ENCODE measurements at regions not wholly inside any gene's neighbourhood (a gene's known extent, or its start where the extent isn't known, plus 50 kb on each side); places are given as distances from the start of the nearest gene placed in this dataset.

DNA sequence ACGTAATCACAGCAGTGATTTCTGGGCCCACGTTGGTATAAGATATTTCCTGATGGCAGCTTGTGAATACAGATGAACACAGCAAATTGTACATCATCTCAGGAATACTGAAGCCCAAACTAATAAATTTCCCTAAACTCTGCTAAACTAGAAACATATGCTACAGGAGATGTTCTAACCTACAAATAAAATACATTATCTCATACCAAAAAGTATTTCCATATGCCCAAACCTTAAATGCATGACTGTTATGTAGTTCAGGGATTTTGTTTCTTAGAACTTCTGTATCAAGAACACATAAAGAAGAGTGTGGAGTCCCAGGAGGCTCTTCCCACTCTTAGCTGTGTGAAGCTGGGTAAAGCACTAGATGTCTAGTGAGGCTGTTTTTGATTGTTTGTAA lies 138.4 kb downstream of the RFC3 start:
- intact Hi-C loops (cut with DNase I, micrococcal nuclease): no loop called here
- no peak overlapping the region for H3K4me3 ChIP-seq (ENCODE audit: low read length)
- no peak overlapping the region for H3K27ac Mint-ChIP-seq
- H3K9me3 ChIP-seq (ENCODE audit: control insufficient read depth in 1 of 2, insufficient read depth in 1 of 2, low read length in 2 of 2): no peaks in the 10 kb centered on the region
- ChIA-PET POLR2A (no interaction called here), CTCF (no interaction called here)
- H3K4me3 Mint-ChIP-seq: no peak overlapping the region
- no peaks in the 10 kb centered on the region for H3K36me3 Mint-ChIP-seq (ENCODE audit: low read depth)
- no peaks in the 10 kb centered on the region for H3K27me3 Mint-ChIP-seq
- H3K36me3 ChIP-seq (ENCODE audit: insufficient read depth, low read length): no peaks in the 10 kb centered on the region
- H3K27me3 ChIP-seq (ENCODE audit: control insufficient read depth in 1 of 2, insufficient read depth in 2 of 2, low read length in 2 of 2): no peaks in the 10 kb centered on the region
- no peak for ATAC-seq (ENCODE audit: poor library complexity)
- H3K4me1 ChIP-seq (ENCODE audit: insufficient read depth, low read length): no peaks in the 10 kb centered on the region
- H3K27ac ChIP-seq (ENCODE audit: low read depth in 1 of 2, low read length in 2 of 2): no peak overlapping the region
- no peaks in the 10 kb centered on the region for H3K4me1 Mint-ChIP-seq (ENCODE audit: low read depth)
- no peaks in the 10 kb centered on the region for H3K9me3 Mint-ChIP-seq
- no peak for DNase-seq
- TF ChIP-seq, protein P1, sequence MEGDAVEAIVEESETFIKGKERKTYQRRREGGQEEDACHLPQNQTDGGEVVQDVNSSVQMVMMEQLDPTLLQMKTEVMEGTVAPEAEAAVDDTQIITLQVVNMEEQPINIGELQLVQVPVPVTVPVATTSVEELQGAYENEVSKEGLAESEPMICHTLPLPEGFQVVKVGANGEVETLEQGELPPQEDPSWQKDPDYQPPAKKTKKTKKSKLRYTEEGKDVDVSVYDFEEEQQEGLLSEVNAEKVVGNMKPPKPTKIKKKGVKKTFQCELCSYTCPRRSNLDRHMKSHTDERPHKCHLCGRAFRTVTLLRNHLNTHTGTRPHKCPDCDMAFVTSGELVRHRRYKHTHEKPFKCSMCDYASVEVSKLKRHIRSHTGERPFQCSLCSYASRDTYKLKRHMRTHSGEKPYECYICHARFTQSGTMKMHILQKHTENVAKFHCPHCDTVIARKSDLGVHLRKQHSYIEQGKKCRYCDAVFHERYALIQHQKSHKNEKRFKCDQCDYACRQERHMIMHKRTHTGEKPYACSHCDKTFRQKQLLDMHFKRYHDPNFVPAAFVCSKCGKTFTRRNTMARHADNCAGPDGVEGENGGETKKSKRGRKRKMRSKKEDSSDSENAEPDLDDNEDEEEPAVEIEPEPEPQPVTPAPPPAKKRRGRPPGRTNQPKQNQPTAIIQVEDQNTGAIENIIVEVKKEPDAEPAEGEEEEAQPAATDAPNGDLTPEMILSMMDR (IDR thresholded peaks at IDR 0.05): no peak

DNA sequence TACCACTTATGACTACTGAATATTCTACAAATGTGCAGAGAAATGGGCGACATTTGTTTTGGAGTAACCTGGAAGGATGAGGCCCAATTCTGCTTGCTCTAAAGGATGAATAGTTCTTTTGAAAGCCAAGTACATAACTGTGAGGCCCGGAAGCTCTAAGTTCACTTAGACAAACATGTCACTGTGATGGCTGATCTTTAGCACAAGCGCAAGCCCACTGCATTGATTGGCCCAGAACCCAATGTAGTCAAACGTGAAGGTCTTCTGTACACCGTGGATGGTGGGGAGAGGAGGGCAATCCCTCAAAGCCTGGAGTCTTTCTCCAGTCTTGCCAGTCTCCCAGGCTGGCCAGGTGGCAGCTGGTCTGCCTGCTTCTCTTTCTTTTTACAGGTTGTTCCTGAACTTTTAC lies 139.6 kb downstream of the RFC3 start:
- POLR2A ChIA-PET: no interaction called here
- intact Hi-C loops (cut with DNase I, micrococcal nuclease): no loop called here
- TF ChIP-seq, protein P1 (IDR thresholded peaks at IDR 0.05): no peak
- H3K9me3 Mint-ChIP-seq: no peaks in the 10 kb centered on the region
- no peak overlapping the region for H3K27ac Mint-ChIP-seq
- H3K36me3 ChIP-seq (ENCODE audit: insufficient read depth, low read length): no peaks in the 10 kb centered on the region
- H3K27me3 Mint-ChIP-seq: no peaks in the 10 kb centered on the region
- H3K27me3 ChIP-seq (ENCODE audit: control insufficient read depth in 1 of 2, insufficient read depth in 2 of 2, low read length in 2 of 2): no peaks in the 10 kb centered on the region
- CTCF ChIA-PET: no interaction called here
- no peaks in the 10 kb centered on the region for H3K36me3 Mint-ChIP-seq (ENCODE audit: low read depth)
- no peaks in the 10 kb centered on the region for H3K9me3 ChIP-seq (ENCODE audit: control insufficient read depth in 1 of 2, insufficient read depth in 1 of 2, low read length in 2 of 2)
- no peaks in the 10 kb centered on the region for H3K4me1 Mint-ChIP-seq (ENCODE audit: low read depth)
- no peak for ATAC-seq (ENCODE audit: poor library complexity)
- no peak overlapping the region for H3K27ac ChIP-seq (ENCODE audit: low read depth in 1 of 2, low read length in 2 of 2)
- H3K4me3 Mint-ChIP-seq: no peak overlapping the region
- no peak overlapping the region for H3K4me3 ChIP-seq (ENCODE audit: low read length)
- DNase-seq: no peak
- H3K4me1 ChIP-seq (ENCODE audit: insufficient read depth, low read length): no peaks in the 10 kb centered on the region

DNA sequence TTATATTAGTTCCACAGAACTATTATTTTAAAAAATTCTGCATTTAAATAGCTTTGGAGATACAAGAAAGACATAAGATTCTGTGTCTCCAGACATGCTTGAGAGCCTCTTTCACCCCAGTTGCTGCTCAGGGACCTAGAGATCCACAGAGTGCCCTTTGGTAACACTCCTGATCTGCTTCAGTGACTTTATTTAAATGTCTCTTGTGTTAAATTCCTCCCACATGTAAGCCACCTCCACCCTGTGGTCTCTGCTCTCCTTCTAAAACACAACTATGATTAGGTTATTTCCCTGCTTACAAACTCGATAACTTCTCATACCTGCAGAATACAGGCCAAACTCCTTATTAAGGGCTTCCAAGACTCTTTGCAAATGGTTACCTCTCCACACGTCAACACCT lies 141.0 kb downstream of the RFC3 start:
- DNase-seq (no peak), ATAC-seq (ENCODE audit: poor library complexity) (no peak)
- no peak overlapping the region for H3K27ac ChIP-seq (ENCODE audit: low read depth in 1 of 2, low read length in 2 of 2)
- no peaks in the 10 kb centered on the region for H3K27me3 ChIP-seq (ENCODE audit: control insufficient read depth in 1 of 2, insufficient read depth in 2 of 2, low read length in 2 of 2)
- Mint-ChIP-seq H3K9me3 (no peaks in the 10 kb centered on the region), H3K27ac (no peak overlapping the region), H3K27me3 (no peaks in the 10 kb centered on the region), H3K4me1 (ENCODE audit: low read depth) (no peaks in the 10 kb centered on the region), H3K36me3 (ENCODE audit: low read depth) (no peaks in the 10 kb centered on the region), H3K4me3 (no peak overlapping the region)
- H3K36me3 ChIP-seq (ENCODE audit: insufficient read depth, low read length): no peaks in the 10 kb centered on the region
- ChIA-PET CTCF (no interaction called here), POLR2A (no interaction called here)
- no peak overlapping the region for H3K4me3 ChIP-seq (ENCODE audit: low read length)
- no peaks in the 10 kb centered on the region for H3K4me1 ChIP-seq (ENCODE audit: insufficient read depth, low read length)
- intact Hi-C loops (cut with DNase I, micrococcal nuclease): no loop called here
- TF ChIP-seq, protein P1 (IDR thresholded peaks at IDR 0.05): no peak
- H3K9me3 ChIP-seq (ENCODE audit: control insufficient read depth in 1 of 2, insufficient read depth in 1 of 2, low read length in 2 of 2): no peaks in the 10 kb centered on the region
